ENCODE measurements at regions not wholly inside any gene's neighbourhood (a gene's known extent, or its start where the extent isn't known, plus 50 kb on each side); places are given as distances from the start of the nearest gene placed in this dataset.

DNA sequence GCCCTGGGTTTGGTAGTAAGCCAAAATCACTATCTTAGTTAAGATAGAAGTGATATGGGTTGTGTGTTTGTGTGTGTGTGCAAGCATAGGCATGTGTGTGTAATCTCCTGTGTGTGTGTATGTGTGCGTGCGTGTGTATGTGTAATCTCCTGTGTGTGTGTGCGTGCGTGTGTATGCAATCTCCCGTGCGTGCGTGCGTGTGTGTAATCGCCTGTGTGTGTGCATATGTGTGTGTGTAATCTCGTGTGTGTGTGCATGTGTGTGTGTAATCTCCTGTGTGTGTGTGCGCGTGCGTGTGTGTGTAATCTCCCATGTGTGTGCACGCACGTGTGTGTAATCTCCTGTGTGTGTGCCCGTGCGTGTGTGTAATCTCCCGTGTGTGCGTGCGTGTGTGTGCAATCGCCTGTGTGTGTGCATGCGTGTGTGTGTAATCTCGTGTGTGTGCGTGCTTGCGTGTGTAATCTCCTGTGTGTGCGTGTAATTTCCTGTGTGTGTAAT lies 219.3 kb upstream of the GGTLC1 start:
- no peak for DNase-seq (ENCODE audit: low read depth)
- TF ChIP-seq, protein P1, sequence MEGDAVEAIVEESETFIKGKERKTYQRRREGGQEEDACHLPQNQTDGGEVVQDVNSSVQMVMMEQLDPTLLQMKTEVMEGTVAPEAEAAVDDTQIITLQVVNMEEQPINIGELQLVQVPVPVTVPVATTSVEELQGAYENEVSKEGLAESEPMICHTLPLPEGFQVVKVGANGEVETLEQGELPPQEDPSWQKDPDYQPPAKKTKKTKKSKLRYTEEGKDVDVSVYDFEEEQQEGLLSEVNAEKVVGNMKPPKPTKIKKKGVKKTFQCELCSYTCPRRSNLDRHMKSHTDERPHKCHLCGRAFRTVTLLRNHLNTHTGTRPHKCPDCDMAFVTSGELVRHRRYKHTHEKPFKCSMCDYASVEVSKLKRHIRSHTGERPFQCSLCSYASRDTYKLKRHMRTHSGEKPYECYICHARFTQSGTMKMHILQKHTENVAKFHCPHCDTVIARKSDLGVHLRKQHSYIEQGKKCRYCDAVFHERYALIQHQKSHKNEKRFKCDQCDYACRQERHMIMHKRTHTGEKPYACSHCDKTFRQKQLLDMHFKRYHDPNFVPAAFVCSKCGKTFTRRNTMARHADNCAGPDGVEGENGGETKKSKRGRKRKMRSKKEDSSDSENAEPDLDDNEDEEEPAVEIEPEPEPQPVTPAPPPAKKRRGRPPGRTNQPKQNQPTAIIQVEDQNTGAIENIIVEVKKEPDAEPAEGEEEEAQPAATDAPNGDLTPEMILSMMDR (conservative IDR thresholded peaks at IDR 0.05; ENCODE audit: low read depth, low read length), result no peak
- no peak overlapping the region for H3K4me3 ChIP-seq (ENCODE audit: low read length)

DNA sequence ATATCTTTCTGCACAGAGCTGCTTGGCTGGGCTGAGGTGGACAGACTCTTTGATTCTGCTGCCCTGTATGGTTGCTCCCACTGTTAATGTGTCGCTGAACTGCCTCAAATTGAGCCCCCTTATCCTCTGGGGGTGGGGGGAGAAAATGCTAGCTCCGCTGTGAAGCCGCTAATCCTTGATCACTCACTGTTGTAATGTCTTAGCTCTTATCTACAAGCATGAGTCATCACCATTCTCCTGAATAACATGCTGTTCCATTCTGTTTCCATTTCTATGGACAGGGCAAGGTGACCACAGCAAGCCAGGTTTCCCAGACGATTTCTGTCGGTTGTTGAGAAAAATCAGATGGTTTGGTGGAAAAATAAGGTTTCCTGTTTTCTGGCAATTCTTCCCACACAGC lies 218.4 kb upstream of the GGTLC1 start:
- H3K4me3 ChIP-seq (ENCODE audit: low read length), result no peak overlapping the region
- TF ChIP-seq, protein P1 (conservative IDR thresholded peaks at IDR 0.05; ENCODE audit: low read depth, low read length), result no peak
- no peak for DNase-seq (ENCODE audit: low read depth)

DNA sequence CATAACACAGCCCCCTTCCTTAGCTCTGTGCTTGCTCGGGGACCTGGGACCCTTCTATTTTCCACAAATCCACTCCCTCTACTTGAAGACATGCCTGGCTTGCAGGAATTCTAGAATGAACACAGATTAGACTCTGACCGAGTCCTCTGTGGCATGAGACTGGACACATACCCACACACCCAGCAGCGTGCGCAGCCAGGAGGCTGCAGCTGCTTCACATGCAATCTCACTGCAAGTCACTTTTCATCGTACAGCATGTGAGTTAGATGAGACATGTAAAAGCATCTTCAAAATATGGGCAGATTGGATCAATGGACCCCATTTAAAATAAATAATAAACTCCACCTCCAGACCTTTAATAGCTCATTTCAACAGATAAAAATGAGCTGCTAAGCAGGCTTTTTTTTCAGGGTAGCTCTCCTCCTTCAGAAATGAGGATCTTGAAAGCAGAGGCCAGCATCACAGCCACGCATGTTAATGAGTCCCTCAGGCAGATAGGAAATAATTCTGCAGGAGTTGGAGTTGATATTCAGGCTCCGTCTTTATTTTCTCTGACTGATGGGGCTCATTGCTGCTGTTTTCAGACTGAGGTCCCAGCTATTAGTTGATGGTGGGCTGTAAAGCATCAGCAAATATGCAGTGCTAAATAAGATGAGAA lies 215.1 kb upstream of the GGTLC1 start:
- no peak overlapping the region for H3K4me3 ChIP-seq (ENCODE audit: low read length)
- no peak for DNase-seq (ENCODE audit: low read depth)
- TF ChIP-seq, protein P1 (conservative IDR thresholded peaks at IDR 0.05; ENCODE audit: low read depth, low read length), result no peak

DNA sequence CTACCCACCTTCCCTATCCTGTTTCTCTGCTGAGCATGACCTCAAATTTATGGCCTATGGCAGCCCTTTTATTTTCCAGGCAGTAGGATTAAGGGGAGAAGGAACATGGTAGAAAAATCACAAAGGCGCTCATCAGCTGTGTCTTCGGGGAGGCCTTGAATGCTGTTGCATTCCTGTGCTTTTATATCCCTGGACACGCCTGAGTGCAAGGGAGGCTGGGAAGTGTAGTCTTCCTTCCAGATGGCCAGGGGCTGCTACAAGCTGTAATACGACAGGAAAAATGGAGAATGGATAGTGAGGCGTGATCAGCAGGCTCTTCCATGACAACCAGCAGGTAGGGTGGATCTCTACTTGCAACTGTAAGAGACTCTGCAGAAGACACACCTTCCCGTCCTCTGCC lies 210.9 kb upstream of the GGTLC1 start:
- TF ChIP-seq, protein P1 (conservative IDR thresholded peaks at IDR 0.05; ENCODE audit: low read depth, low read length), result no peak
- no peak overlapping the region for H3K4me3 ChIP-seq (ENCODE audit: low read length)
- no peak for DNase-seq (ENCODE audit: low read depth)

DNA sequence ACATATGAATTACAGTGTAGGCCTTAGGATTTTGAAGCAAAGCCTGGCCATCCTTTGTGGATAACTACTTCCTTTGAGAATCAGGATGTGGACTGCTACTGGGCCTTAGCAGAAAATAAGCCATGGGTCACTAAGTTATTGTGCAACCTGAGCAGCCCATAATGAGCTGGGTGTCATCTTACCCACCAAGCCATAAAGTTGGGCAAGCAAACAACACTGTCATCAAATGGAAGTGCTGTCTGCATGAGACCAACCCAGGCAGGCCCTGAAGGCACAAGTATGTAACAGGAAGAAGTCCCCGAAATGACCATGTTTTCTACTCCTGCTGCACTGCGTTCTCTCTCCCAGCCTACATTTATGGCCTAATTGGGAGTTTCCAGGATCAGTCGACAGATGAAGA lies 205.6 kb upstream of the GGTLC1 start:
- TF ChIP-seq, protein P1 (conservative IDR thresholded peaks at IDR 0.05; ENCODE audit: low read depth, low read length), result no peak

DNA sequence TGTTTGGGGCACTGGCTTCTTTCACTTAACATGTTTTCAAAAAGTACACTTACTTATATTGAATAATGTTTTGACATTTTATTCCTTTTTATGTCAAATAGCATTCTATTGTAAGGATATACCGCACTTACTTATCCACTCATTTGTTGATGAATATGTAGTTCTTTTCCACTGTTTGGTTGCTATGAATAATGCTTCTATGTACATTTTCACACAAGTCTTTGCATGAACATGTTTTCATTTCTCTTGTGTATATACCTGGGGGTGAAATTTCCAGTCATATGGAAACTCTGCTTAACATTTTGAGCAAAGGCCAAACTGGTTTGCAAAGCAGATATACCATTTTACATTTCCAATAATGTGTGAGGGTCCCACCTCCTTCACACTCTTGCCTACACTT lies 202.3 kb upstream of the GGTLC1 start:
- TF ChIP-seq, protein P1 (conservative IDR thresholded peaks at IDR 0.05; ENCODE audit: low read depth, low read length), result no peak
- DNase-seq (ENCODE audit: low read depth), result no peak
- no peak overlapping the region for H3K4me3 ChIP-seq (ENCODE audit: low read length)

More for the DNA sequence above, 205.6 kb upstream of the GGTLC1 start:
- no peak for DNase-seq (ENCODE audit: low read depth)
- no peak overlapping the region for H3K4me3 ChIP-seq (ENCODE audit: low read length)

DNA sequence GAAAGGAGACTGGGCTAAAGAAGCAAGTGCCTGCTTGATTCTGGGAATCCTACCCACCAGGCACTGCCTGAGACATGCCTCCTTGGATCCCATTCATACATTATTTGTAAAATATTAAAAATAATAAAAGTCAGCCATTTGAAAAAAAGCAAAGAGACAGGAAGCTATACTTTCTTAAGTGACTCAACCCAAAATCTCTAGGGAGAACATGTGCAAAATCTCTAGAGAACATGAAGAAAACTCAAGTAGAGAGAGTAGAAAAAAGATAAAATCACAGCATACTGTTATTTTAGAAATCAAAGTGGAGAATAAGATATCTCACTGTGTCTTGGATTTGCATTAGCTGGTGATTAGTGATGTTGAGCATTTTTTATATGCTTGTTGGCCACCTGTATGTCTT lies 197.2 kb upstream of the GGTLC1 start:
- DNase-seq (ENCODE audit: low read depth), result no peak
- TF ChIP-seq, protein P1 (conservative IDR thresholded peaks at IDR 0.05; ENCODE audit: low read depth, low read length), result no peak
- no peak overlapping the region for H3K4me3 ChIP-seq (ENCODE audit: low read length)

Data from retinal pigment epithelial cell (primary cell).